Upper lobe of left lung (tissue), 6 donors: ENCODE measurements at regions not wholly inside any gene's neighbourhood (a gene's known extent, or its start where the extent isn't known, plus 50 kb on each side); places are given as distances from the start of the nearest gene placed in this dataset.

Experiments used
- ATAC-seq, 2 donors: fragments of 200-7000 bp; cut with Tn5 transposase; one replicate each; pipeline ENCODE4 v1.9.1; 2022; ENCODE audit warnings: mild to moderate bottlenecking in 2 of 2, moderate library complexity in 2 of 2; ENCODE audit not compliant: low FRiP score in 2 of 2
- DNase-seq, 2 donors: peaks; one replicate each; pipeline ENCODE4 v3.0.0-alpha.2; 2019 to 2020
- H3K27ac ChIP-seq, 4 donors: fragments of 200-600 bp; sonication (generic); one replicate each; pipeline ENCODE4 v1.5.1; 2016 to 2019
- H3K27me3 ChIP-seq, 4 donors: fragments of 200-600 bp; sonication (generic); one replicate each; pipeline ENCODE4 v1.5.1; 2017 to 2019
- H3K36me3 ChIP-seq, 4 donors: fragments of 200-600 bp; sonication (generic); one replicate each; pipeline ENCODE4 v1.5.1; 2016 to 2019
- H3K4me1 ChIP-seq, 4 donors: fragments of 200-600 bp; sonication (generic); one replicate each; pipeline ENCODE4 v1.5.1; 2018 to 2019
- H3K4me3 ChIP-seq, 4 donors: fragments of 200-600 bp; sonication (generic); one replicate each; pipeline ENCODE4 v1.5.1; 2017 to 2019; ENCODE audit warnings: mild to moderate bottlenecking in 2 of 4, moderate library complexity in 1 of 4
- H3K9me3 ChIP-seq, 4 donors: fragments of 200-600 bp; sonication (generic); one replicate each; pipeline ENCODE4 v1.5.1; 2018 to 2019
- EP300 ChIP-seq, 4 donors: sonication (generic); formaldehyde crosslinking; IDR thresholded peaks; one replicate each; pipeline ENCODE4 v1.5.1; 2017; ENCODE audit warnings: antibody characterized with exemption in 4 of 4, control low read depth in 2 of 4
- POLR2A ChIP-seq, 4 donors: fragments of 450-650 bp; IDR thresholded peaks; one replicate each; pipeline ENCODE4 v1.5.1; 2016 to 2017; ENCODE audit warnings: antibody characterized with exemption in 4 of 4, mild to moderate bottlenecking in 2 of 4
- POLR2AphosphoS5 ChIP-seq, 2 donors: sonication (generic); formaldehyde crosslinking; IDR thresholded peaks; one replicate each; pipeline ENCODE4 v1.5.1; 2017; ENCODE audit warnings: antibody characterized with exemption in 2 of 2
- WGBS, 2 donors: methylation state at CpG; one replicate each; pipeline ENCODE4 v1.1.5; 2017 to 2018; 5-methylcytosine and 5-hydroxymethylcytosine counted together
- TF ChIP-seq, protein P1 (sequence below), 6 experiments: fragments of 450-650 bp in 4 of 6; fragments of 200-600 bp in 2 of 6; sonication (generic) in 2 of 6; IDR thresholded peaks; one replicate each; pipeline ENCODE4 v1.5.1; 2016 to 2019; ENCODE audit warnings: antibody characterized with exemption in 6 of 6
- donor health status: DM: no; HTN: no; CAD: no; lungs with moderate emphysema.
- donor health status: DM: no; HTN: yes; CAD: no; lungs with severe emphysema.

DNA sequence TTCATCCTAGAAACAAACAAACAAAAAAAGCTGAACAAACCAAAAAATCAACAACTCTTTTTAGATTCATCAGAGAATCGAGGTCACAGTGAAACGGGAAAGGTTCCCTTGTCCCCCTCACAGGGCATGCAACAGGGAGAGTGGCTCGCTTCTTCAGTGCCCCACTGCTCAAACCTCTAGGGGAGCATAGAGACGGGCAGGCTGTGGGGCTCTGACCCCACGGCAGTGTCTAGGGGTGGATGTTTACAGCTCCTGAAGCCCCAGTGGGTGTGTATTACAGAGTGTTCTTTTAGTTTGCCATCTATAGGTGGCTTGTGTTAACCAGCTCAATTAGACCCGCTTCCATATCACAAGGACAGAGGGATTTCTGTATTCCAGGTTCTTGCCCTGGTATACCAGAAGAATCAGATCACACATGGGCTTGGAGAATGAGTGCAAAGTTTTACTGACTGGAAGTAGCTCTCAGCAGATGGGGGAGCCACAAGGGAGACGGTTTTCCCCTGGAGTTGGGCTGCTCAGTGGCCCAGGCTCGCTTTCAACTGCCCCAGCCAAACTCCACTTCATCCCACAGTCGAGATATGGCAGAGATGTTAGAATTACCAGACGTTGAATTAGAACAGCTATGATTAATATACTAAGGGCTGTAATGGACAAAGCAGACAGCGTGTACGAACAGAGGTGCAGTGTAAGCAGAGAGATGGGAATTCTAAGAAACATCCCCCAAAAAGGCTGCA is 192.6 kb upstream of the CST7 start:
- 70 to 78% methylated on average over 11 to 12 of the region's 12 CpGs for WGBS, 2 donors
- DNase-seq, result no peak
- Histone ChIP-seq H3K9me3 (peaks cover 0 to 4% (median 0%) of the 10 kb centered on the region in 4 donors), H3K4me1 (no peaks in the 10 kb centered on the region), H3K36me3 (no peaks in the 10 kb centered on the region), H3K4me3 (no peak overlapping the region), H3K27me3 (no peaks in the 10 kb centered on the region), H3K27ac (no peak overlapping the region)
- ATAC-seq, result no peak
- no peak for TF ChIP-seq POLR2AphosphoS5 (IDR thresholded peaks at IDR 0.05)

DNA sequence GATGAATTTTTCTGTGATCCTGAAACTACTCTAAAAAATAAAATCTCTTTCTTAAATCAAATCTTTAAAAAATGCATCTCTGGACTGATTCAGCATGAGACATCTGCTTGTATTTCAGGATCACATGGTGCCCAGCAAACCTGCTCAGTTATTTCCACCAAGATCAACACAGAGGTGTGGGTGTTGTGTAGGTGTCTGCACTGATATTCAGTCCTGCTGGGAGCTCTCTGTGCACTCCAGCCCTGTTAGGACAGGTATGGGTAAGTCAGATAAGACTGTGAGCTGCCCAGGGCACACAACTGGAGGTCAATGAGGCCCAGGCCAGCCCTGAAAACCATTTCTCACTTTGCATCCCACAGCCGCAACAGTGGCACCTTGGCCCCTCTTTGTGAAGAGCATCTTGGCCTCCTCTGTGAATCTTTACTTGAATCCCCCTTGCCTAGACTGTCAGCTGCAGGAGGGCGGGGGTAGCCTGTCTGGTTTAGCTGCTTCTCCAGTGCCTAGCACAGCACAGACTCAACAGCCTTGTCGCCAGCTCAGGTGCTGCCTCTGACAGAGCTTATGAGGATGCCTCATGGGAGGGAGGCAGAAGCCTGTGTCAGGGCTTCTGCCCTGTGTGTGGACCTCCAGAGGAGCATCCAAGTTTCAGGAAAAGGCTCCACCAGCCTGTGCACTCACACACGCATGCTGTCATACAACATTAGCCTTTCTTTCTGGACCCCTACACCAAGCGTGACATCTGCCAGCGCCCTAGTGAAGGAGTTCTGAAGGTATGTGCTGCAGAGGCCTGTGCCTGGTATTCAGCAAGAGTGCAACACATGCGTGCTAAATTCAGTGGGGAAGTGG is 187.6 kb upstream of the CST7 start:
- WGBS, 2 donors, result 95 to 98% methylated on average over 2 to 7 of the region's 7 CpGs
- no peak overlapping the region for H3K4me3 ChIP-seq
- no peak overlapping the region for H3K27ac ChIP-seq
- H3K4me1 ChIP-seq, result no peaks in the 10 kb centered on the region
- TF ChIP-seq POLR2A (IDR thresholded peaks at IDR 0.05) (no peak), EP300 (IDR thresholded peaks at IDR 0.05) (no peak), POLR2AphosphoS5 (IDR thresholded peaks at IDR 0.05) (no peak)
- TF ChIP-seq, protein P1, sequence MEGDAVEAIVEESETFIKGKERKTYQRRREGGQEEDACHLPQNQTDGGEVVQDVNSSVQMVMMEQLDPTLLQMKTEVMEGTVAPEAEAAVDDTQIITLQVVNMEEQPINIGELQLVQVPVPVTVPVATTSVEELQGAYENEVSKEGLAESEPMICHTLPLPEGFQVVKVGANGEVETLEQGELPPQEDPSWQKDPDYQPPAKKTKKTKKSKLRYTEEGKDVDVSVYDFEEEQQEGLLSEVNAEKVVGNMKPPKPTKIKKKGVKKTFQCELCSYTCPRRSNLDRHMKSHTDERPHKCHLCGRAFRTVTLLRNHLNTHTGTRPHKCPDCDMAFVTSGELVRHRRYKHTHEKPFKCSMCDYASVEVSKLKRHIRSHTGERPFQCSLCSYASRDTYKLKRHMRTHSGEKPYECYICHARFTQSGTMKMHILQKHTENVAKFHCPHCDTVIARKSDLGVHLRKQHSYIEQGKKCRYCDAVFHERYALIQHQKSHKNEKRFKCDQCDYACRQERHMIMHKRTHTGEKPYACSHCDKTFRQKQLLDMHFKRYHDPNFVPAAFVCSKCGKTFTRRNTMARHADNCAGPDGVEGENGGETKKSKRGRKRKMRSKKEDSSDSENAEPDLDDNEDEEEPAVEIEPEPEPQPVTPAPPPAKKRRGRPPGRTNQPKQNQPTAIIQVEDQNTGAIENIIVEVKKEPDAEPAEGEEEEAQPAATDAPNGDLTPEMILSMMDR (IDR thresholded peaks at IDR 0.05), result no peak
- no peak for ATAC-seq
- no peaks in the 10 kb centered on the region for H3K27me3 ChIP-seq
- H3K36me3 ChIP-seq, result no peaks in the 10 kb centered on the region
- peak in 1 of 2 donors; percentile 17 for DNase-seq
- peaks cover 0 to 4% (median 0%) of the 10 kb centered on the region in 4 donors for H3K9me3 ChIP-seq

DNA sequence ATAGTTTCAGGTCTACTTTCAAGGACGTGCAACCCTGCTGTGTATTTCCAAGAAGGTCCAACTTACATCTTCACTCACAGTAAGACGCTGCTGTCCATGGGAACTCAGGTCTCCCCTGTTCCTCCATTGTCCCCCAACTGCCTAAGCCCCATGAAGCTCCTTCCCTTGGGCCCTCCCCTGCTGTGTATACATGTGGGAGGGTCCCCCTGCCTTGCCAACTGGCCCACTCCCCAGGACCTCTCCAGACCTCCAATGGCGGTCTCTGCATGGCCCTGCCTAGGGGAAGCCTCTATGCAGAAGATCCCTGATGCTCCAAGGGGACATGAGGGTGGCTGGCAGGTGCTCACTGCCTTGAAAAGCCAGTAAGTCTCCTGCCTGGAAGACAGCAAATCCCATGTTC is 186.7 kb upstream of the CST7 start:
- H3K4me1 ChIP-seq, result no peaks in the 10 kb centered on the region
- ATAC-seq (no peak), DNase-seq (peak in 1 of 2 donors; percentile 3)
- no peak overlapping the region for H3K27ac ChIP-seq
- TF ChIP-seq EP300 (IDR thresholded peaks at IDR 0.05), result no peak
- TF ChIP-seq POLR2A (IDR thresholded peaks at IDR 0.05), result no peak
- TF ChIP-seq, protein P1 (IDR thresholded peaks at IDR 0.05), result no peak
- no peak for TF ChIP-seq POLR2AphosphoS5 (IDR thresholded peaks at IDR 0.05)
- no peaks in the 10 kb centered on the region for H3K27me3 ChIP-seq
- H3K9me3 ChIP-seq, result peaks cover 0 to 4% (median 0%) of the 10 kb centered on the region in 4 donors
- no peaks in the 10 kb centered on the region for H3K36me3 ChIP-seq
- whole genome bisulfite sequencing, 2 donors, result 56 to 92% methylated on average over 2 to 3 of the region's 3 CpGs
- H3K4me3 ChIP-seq, result no peak overlapping the region

DNA sequence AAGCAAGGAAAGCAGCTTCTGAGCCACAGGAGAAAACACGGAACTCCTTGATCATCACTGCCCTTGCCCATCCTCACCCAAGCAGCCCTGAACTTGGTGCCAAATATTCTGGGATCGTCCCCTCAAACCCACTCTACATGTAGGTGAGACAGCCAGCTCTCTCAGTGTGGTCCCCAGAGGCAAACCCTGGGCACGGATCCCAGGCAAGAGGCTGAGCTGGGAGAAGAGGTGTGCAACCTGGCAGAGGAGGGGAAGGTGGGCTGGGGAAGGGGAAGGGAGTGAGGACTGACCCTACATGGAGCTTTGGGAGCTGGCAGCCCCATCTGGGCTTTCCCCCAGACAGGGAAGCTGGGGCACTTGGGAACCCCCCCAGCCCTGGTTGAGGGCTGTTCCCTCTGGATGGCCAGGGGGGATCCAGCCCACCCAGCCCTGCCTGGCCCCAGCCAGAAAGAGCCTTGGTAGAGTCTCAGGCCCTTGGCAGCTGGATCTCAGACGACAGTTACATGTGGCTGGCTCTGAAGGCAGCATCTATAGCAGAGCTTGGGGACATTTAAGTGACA is 186.2 kb upstream of the CST7 start:
- ATAC-seq (no peak), DNase-seq (peak in 1 of 2 donors; percentile 2)
- Histone ChIP-seq H3K36me3 (no peaks in the 10 kb centered on the region), H3K27me3 (no peaks in the 10 kb centered on the region), H3K27ac (no peak overlapping the region), H3K4me3 (no peak overlapping the region), H3K9me3 (peaks cover 0 to 4% (median 0%) of the 10 kb centered on the region in 4 donors), H3K4me1 (no peaks in the 10 kb centered on the region)
- 73 to 81% methylated on average over 3 to 4 of the region's 4 CpGs for whole genome bisulfite sequencing, 2 donors
- TF ChIP-seq POLR2A (IDR thresholded peaks at IDR 0.05) (no peak), POLR2AphosphoS5 (IDR thresholded peaks at IDR 0.05) (no peak), EP300 (IDR thresholded peaks at IDR 0.05) (no peak)
- TF ChIP-seq, protein P1 (IDR thresholded peaks at IDR 0.05), result no peak

DNA sequence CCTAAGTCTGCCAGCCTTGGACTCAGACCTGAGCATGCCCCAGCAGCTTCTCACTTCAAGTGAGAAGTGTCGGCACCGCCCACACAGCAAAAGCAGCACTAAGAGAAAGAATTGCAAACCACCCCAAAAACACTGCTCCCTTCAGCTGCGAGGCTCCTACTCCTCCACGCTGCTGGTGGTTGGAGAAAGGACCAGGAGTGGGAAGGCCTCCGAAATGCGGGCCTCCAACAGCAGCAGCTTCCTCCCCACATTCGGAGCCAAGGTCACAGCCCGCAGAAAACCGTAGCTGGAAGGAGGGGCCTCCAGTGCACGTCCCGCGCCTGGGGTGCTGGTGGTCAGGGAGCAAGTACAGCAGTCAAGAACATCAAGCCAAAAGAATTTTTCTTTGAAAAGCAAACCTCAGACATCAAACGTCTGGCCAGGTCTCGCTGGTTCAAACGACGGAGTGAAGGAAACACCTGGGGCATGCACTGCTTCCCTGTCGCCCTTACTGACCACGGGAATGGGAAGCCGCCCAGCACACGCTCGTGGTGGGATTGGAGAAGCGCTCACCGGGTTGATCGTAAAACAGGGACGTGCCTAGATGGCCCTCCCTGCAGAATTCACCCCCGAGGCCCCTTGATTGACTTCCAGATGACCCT is 185.6 kb upstream of the CST7 start:
- Histone ChIP-seq H3K27ac (no peak overlapping the region), H3K4me1 (no peaks in the 10 kb centered on the region), H3K36me3 (no peaks in the 10 kb centered on the region), H3K4me3 (no peak overlapping the region), H3K9me3 (peaks cover 0 to 4% (median 0%) of the 10 kb centered on the region in 4 donors), H3K27me3 (no peaks in the 10 kb centered on the region)
- DNase-seq, result peak in 1 of 2 donors; percentile 17
- TF ChIP-seq, protein P1 (IDR thresholded peaks at IDR 0.05), result no peak
- no peak for TF ChIP-seq POLR2AphosphoS5 (IDR thresholded peaks at IDR 0.05)
- no peak for TF ChIP-seq EP300 (IDR thresholded peaks at IDR 0.05)
- no peak for TF ChIP-seq POLR2A (IDR thresholded peaks at IDR 0.05)
- no peak for ATAC-seq
- 36 to 54% methylated on average over 22 to 26 of the region's 26 CpGs for WGBS, 2 donors
